Aorta (tissue), 5 donors: ENCODE measurements at regions not wholly inside any gene's neighbourhood (a gene's known extent, or its start where the extent isn't known, plus 50 kb on each side); places are given as distances from the start of the nearest gene placed in this dataset.

ENCODE experiments used
- ATAC-seq: fragments of 200-7000 bp; cut with Tn5 transposase; one replicate; pipeline ENCODE4 v1.9.1; 2022; ENCODE audit warnings: moderate library complexity; ENCODE audit not compliant: low FRiP score
- DNase-seq, 2 donors: peaks; one replicate each; pipeline ENCODE4 v3.0.0-alpha.2; 2020
- H3K27ac ChIP-seq, 2 donors: one replicate each; pipeline ENCODE4 v1.5.1; 2013; ENCODE audit warnings: low read length in 2 of 2, mild to moderate bottlenecking in 2 of 2, moderate library complexity in 2 of 2, control low read depth in 1 of 2, inconsistent platforms in 1 of 2, low read depth in 1 of 2
- H3K27me3 ChIP-seq, 2 donors: one replicate each; pipeline ENCODE4 v1.6.1; 2013; ENCODE audit warnings: control low read depth in 1 of 2, low read length in 1 of 2, mild to moderate bottlenecking in 1 of 2, moderate library complexity in 1 of 2; ENCODE audit not compliant: insufficient read depth in 2 of 2, control insufficient read depth in 1 of 2
- H3K36me3 ChIP-seq, 2 donors: one replicate each; pipeline ENCODE4 v1.6.1; 2013; ENCODE audit warnings: control low read depth in 1 of 2, low read length in 1 of 2, mild to moderate bottlenecking in 1 of 2; ENCODE audit not compliant: insufficient read depth in 2 of 2, control insufficient read depth in 1 of 2
- H3K4me1 ChIP-seq, 2 donors: one replicate each; pipeline ENCODE4 v1.6.1; 2013; ENCODE audit warnings: low read length in 2 of 2, control low read depth in 1 of 2, mild to moderate bottlenecking in 1 of 2, moderate library complexity in 1 of 2; ENCODE audit not compliant: insufficient read depth in 2 of 2, control insufficient read depth in 1 of 2
- H3K4me3 ChIP-seq, 2 donors: one replicate each; pipeline ENCODE4 v1.5.1; 2013; ENCODE audit warnings: low read length in 2 of 2, control low read depth in 1 of 2, mild to moderate bottlenecking in 1 of 2
- H3K9me3 ChIP-seq: one replicate; pipeline ENCODE4 v1.6.1; 2013; ENCODE audit warnings: mild to moderate bottlenecking, low read length; ENCODE audit not compliant: control insufficient read depth
- WGBS, 2 donors: extraction: QIAGEN DNeasy Blood & Tissue Kit; methylation state at CpG; one replicate each; pipeline ENCODE4 v1.1.7; 2013; 5-methylcytosine and 5-hydroxymethylcytosine counted together
- intact Hi-C, 2 donors: fragments of 100-400 bp; cut with DNase I; formaldehyde crosslinking; loops; one replicate each; pipeline versions ENCODE4 v1.14.2 to v1.15.0; 2022
- donor health status: healthy with polysubstance abuse.
- donor health status: Bipolar disorder and iron deficiency.
- donor health status: DM: no; HTN: no; CAD: no.
- donor health status: DM: no; HTN: no; CAD: no.
- donor health status: DM: yes; HTN: yes; CAD: no.

DNA sequence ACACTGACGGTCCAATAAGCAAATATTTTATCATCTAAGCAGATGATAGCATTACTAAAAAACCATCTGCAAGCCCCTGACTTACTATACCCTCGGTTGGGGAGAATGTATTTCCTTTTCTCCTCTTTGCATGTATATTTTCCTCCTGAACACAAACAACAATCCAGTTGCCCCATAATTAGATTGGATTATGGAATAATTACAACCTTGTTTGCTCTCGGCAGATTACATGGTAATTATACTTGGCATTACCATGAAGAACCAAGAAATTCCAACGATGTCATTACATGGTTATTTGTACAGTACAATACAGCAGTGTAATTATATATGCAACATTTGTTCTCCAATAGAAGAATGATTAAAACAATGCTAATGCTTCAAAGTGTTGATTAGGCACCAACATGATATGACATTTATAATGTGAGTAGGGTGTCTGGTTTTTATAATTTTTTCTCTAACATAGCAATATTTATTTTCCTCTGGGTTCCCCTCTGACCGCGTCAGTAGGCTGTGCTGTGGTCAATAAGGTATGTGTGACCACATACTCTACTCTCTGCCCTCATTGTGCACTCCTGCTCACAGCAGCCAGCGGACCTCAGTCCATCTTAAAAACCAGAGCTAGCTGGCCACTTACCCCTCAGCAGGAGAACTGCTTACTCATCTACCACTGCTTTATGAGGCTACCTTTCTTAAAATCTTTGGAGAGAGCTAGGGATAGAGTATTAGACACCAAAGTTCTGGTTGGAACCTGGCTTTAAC, 176.1 kb downstream of the INSIG2 start:
- Histone ChIP-seq H3K36me3 (no peaks in the 10 kb centered on the region), H3K4me1 (no peaks in the 10 kb centered on the region), H3K4me3 (no peak overlapping the region), H3K9me3 (no peaks in the 10 kb centered on the region), H3K27ac (no peak overlapping the region), H3K27me3 (no peaks in the 10 kb centered on the region)
- 79% methylated on average over 7 of the region's 7 CpGs for WGBS, 2 donors
- intact Hi-C loops: no loop called here
- DNase-seq (no peak), ATAC-seq (no peak)

DNA sequence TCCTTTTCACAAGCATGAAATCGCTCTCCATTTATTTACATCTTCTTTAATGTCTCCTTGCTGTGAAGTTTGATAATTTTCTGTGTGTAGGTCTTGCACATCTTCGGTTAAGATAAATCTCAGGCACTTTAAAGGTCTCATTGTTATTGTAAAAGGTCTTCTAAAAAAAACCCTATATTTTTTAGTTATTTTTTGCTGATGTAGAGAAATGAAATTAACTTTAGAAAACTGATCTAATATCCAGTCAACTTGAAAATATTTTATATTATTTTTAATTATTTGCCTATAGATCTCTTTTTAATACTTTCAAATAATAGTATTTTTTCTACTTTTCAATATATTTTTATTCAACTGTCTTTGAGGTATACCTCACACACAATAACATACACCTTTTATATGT, 169.4 kb downstream of the INSIG2 start:
- Histone ChIP-seq H3K27me3 (no peaks in the 10 kb centered on the region), H3K36me3 (no peaks in the 10 kb centered on the region), H3K4me3 (no peak overlapping the region), H3K4me1 (no peaks in the 10 kb centered on the region), H3K9me3 (no peaks in the 10 kb centered on the region), H3K27ac (no peak overlapping the region)
- DNase-seq (no peak), ATAC-seq (no peak)
- intact Hi-C loops: no loop called here
- whole genome bisulfite sequencing, 2 donors: 85 to 91% methylated on average over 2 of the region's 2 CpGs

- H3K4me1 ChIP-seq: no peaks in the 10 kb centered on the region
- DNase-seq (no peak), ATAC-seq (no peak)
- H3K4me3 ChIP-seq: no peak overlapping the region
- H3K36me3 ChIP-seq: no peaks in the 10 kb centered on the region
- H3K27me3 ChIP-seq: no peaks in the 10 kb centered on the region
- intact Hi-C loops: no loop called here
- WGBS, 2 donors: 28 to 37% methylated on average over 5 of the region's 5 CpGs
- no peaks in the 10 kb centered on the region for H3K9me3 ChIP-seq
- H3K27ac ChIP-seq: no peak overlapping the region
These were observed 167.6 kb downstream of the INSIG2 start for GRCh38 chr2:118255771-118256372.

DNA sequence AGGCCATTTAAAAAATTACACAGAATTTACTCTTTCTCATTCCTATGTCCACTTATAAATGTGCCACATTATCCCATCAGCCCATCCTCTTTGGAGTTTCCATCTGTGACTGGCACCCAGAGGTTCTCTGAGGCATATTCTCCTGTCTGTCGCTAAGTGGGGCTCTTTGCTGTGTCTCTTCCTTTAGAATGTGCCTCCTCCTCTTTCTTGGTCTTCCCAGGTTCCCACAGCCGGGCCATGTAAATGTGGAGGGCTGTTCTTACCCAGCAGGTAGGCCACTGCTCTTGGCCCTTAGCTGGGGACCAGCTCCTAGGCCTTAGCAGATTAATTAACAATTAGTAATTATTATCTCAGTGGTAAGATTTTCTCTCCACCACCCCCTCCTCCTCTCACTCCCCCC, 167.0 kb downstream of the INSIG2 start:
- ATAC-seq (no peak), DNase-seq (no peak)
- Histone ChIP-seq H3K4me1 (no peaks in the 10 kb centered on the region), H3K27ac (no peak overlapping the region), H3K27me3 (no peaks in the 10 kb centered on the region), H3K4me3 (no peak overlapping the region), H3K36me3 (no peaks in the 10 kb centered on the region), H3K9me3 (no peaks in the 10 kb centered on the region)
- intact Hi-C loops: no loop called here
- 84 to 85% methylated on average over 2 of the region's 2 CpGs for WGBS, 2 donors

GRCh38 chr2:118254116-118254515, 165.8 kb downstream of the INSIG2 start:
- Histone ChIP-seq H3K4me1 (no peaks in the 10 kb centered on the region), H3K9me3 (no peaks in the 10 kb centered on the region), H3K27me3 (no peaks in the 10 kb centered on the region), H3K27ac (no peak overlapping the region), H3K36me3 (no peaks in the 10 kb centered on the region), H3K4me3 (no peak overlapping the region)
- DNase-seq: no peak
- intact Hi-C loops: no loop called here
- ATAC-seq: no peak
- whole genome bisulfite sequencing, 2 donors: 70 to 73% methylated on average over 2 of the region's 2 CpGs

GRCh38 chr2:118251427-118251826, 163.2 kb downstream of the INSIG2 start:
- no peak for DNase-seq
- H3K27me3 ChIP-seq: no peaks in the 10 kb centered on the region
- intact Hi-C loops: no loop called here
- 54 to 67% methylated on average over 3 of the region's 3 CpGs for WGBS, 2 donors
- H3K9me3 ChIP-seq: no peaks in the 10 kb centered on the region
- ATAC-seq: no peak
- no peak overlapping the region for H3K27ac ChIP-seq
- H3K36me3 ChIP-seq: no peaks in the 10 kb centered on the region
- H3K4me1 ChIP-seq: no peaks in the 10 kb centered on the region
- no peak overlapping the region for H3K4me3 ChIP-seq

- 70 to 74% methylated on average over 5 of the region's 5 CpGs for WGBS, 2 donors
- intact Hi-C loops: no loop called here
These were observed 162.2 kb downstream of the INSIG2 start for GRCh38 chr2:118250463-118250862.

GRCh38 chr2:118250001-118250400, 161.7 kb downstream of the INSIG2 start:
- Histone ChIP-seq H3K9me3 (no peaks in the 10 kb centered on the region), H3K4me1 (no peaks in the 10 kb centered on the region), H3K36me3 (no peaks in the 10 kb centered on the region), H3K27ac (no peak overlapping the region), H3K27me3 (peaks cover 0 to 3% of the 10 kb centered on the region in 2 donors), H3K4me3 (no peak overlapping the region)
- ATAC-seq (no peak), DNase-seq (no peak)
- WGBS, 2 donors: 52 to 65% methylated on average over 4 of the region's 4 CpGs
- intact Hi-C loops: no loop called here

More at GRCh38 chr2:118250463-118250862, 162.2 kb downstream of the INSIG2 start:
- H3K4me1 ChIP-seq: no peaks in the 10 kb centered on the region
- H3K27ac ChIP-seq: no peak overlapping the region
- ATAC-seq (no peak), DNase-seq (no peak)
- no peak overlapping the region for H3K4me3 ChIP-seq
- no peaks in the 10 kb centered on the region for H3K36me3 ChIP-seq
- H3K27me3 ChIP-seq: peaks cover 0 to 3% of the 10 kb centered on the region in 2 donors
- H3K9me3 ChIP-seq: no peaks in the 10 kb centered on the region

GRCh38 chr2:118249531-118249930, 161.3 kb downstream of the INSIG2 start:
- 42 to 47% methylated on average over 6 of the region's 6 CpGs for WGBS, 2 donors
- Histone ChIP-seq H3K27ac (no peak overlapping the region), H3K4me1 (no peaks in the 10 kb centered on the region), H3K4me3 (no peak overlapping the region), H3K27me3 (peaks cover 0 to 3% of the 10 kb centered on the region in 2 donors), H3K36me3 (no peaks in the 10 kb centered on the region), H3K9me3 (no peaks in the 10 kb centered on the region)
- intact Hi-C loops: no loop called here
- ATAC-seq (no peak), DNase-seq (no peak)
